Thyroid gland (tissue), 4 donors: ENCODE measurements at regions not wholly inside any gene's neighbourhood (a gene's known extent, or its start where the extent isn't known, plus 50 kb on each side); places are given as distances from the start of the nearest gene placed in this dataset.

Experiments used
- POLR2A ChIP-seq, 2 donors: fragments of 450-650 bp; IDR thresholded peaks; one replicate each; pipeline ENCODE4 v1.6.1; 2017; ENCODE audit warnings: antibody characterized with exemption in 2 of 2, mild to moderate bottlenecking in 2 of 2, moderate library complexity in 1 of 2
- TF ChIP-seq, protein P1 (sequence below), 6 experiments: fragments of 200-600 bp in 3 of 6; fragments of 450-650 bp in 3 of 6; sonication (generic) in 3 of 6; IDR thresholded peaks; one replicate each; pipeline ENCODE4 v1.5.1; 2016 to 2019; ENCODE audit warnings: antibody characterized with exemption in 6 of 6, mild to moderate bottlenecking in 2 of 6, inconsistent platforms in 1 of 6, moderate library complexity in 1 of 6

DNA sequence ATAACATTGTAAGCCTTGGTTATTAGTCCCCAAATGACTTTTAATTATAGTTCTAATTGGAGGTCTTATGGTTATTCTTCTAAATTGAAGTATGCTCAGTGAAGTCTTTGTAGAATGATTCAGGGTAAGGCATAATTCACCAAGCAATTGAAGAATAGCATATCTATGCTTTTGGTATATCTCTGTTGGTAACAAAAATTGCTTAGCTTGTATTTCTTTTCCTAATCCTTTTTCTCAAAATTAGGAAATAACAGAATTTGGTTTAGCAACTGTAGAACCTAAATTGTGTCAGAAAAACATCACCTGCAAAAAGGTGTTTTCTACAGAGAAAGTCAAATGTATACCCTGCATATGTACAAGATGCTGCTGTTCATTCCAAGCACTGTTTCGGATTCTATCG, 189.2 kb upstream of the EPHA4 start:
- TF ChIP-seq, protein P1, sequence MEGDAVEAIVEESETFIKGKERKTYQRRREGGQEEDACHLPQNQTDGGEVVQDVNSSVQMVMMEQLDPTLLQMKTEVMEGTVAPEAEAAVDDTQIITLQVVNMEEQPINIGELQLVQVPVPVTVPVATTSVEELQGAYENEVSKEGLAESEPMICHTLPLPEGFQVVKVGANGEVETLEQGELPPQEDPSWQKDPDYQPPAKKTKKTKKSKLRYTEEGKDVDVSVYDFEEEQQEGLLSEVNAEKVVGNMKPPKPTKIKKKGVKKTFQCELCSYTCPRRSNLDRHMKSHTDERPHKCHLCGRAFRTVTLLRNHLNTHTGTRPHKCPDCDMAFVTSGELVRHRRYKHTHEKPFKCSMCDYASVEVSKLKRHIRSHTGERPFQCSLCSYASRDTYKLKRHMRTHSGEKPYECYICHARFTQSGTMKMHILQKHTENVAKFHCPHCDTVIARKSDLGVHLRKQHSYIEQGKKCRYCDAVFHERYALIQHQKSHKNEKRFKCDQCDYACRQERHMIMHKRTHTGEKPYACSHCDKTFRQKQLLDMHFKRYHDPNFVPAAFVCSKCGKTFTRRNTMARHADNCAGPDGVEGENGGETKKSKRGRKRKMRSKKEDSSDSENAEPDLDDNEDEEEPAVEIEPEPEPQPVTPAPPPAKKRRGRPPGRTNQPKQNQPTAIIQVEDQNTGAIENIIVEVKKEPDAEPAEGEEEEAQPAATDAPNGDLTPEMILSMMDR (IDR thresholded peaks at IDR 0.05): no peak
- no peak for TF ChIP-seq POLR2A (IDR thresholded peaks at IDR 0.05)
